WTC11 (cell line): ENCODE measurements at regions not wholly inside any gene's neighbourhood (a gene's known extent, or its start where the extent isn't known, plus 50 kb on each side); places are given as distances from the start of the nearest gene placed in this dataset.

Experiments used
- ATAC-seq: fragments of 200-7000 bp; cut with Tn5 transposase; 2 replicates; pipeline ENCODE4 v1.10.0; 2021; ENCODE audit warnings: mild to moderate bottlenecking, moderate library complexity
- CTCF ChIA-PET: fragments of 300-600 bp; sonication (Branson Sonifier 250); formaldehyde crosslinking; loops from one replicate; lab custom pipeline; 2021; ENCODE audit warnings: antibody characterized with exemption; lab: Charles Lee
- POLR2A ChIA-PET: fragments of 350-600 bp; sonication (Branson Sonifier 250); formaldehyde crosslinking; loops from one replicate; lab custom pipeline; 2021; ENCODE audit warnings: antibody characterized with exemption; lab: Charles Lee
- DNase-seq: peaks from one replicate; pipeline ENCODE4 v3.0.0; 2021; ENCODE audit warnings: low spot score
- H3K27ac Mint-ChIP-seq: 2 replicates; pipeline ENCODE4 v1.8.0; 2021; ENCODE audit warnings: mixed read lengths
- H3K27me3 Mint-ChIP-seq: 2 replicates; pipeline ENCODE4 v1.8.0; 2021; ENCODE audit warnings: low read depth, mild to moderate bottlenecking, moderate library complexity, mixed read lengths
- H3K36me3 Mint-ChIP-seq: 2 replicates; pipeline ENCODE4 v1.8.0; 2021; ENCODE audit warnings: mixed read lengths
- H3K4me1 Mint-ChIP-seq: 2 replicates; pipeline ENCODE4 v1.8.0; 2022; ENCODE audit warnings: mixed read lengths
- H3K4me3 Mint-ChIP-seq: 2 replicates; pipeline ENCODE4 v1.8.0; 2021; ENCODE audit warnings: mild to moderate bottlenecking, moderate library complexity, mixed read lengths
- H3K9me3 Mint-ChIP-seq: 2 replicates; pipeline ENCODE4 v1.8.0; 2021; ENCODE audit warnings: mixed read lengths
- AFF4 ChIP-seq: sonication (generic); formaldehyde crosslinking; IDR thresholded peaks from 2 replicates; pipeline ENCODE4 v1.8.1; 2023; ENCODE audit warnings: mild to moderate bottlenecking, missing genetic modification reagents, borderline replicate concordance
- ATF2 ChIP-seq: sonication (generic); formaldehyde crosslinking; IDR thresholded peaks from 2 replicates; pipeline ENCODE4 v1.8.1; 2022; ENCODE audit warnings: low read depth, missing genetic modification reagents, borderline replicate concordance
- CBFB ChIP-seq: sonication (generic); formaldehyde crosslinking; IDR thresholded peaks from 2 replicates; pipeline ENCODE4 v1.8.1; 2022; ENCODE audit warnings: mild to moderate bottlenecking, low read depth, missing genetic modification reagents
- CTCF ChIP-seq: fragments of 200-600 bp; IDR thresholded peaks from 2 replicates; pipeline ENCODE4 v1.8.0; 2022; ENCODE audit warnings: antibody characterized with exemption
- ETV6 ChIP-seq: sonication (generic); formaldehyde crosslinking; IDR thresholded peaks from 2 replicates; pipeline ENCODE4 v1.8.1; 2022; ENCODE audit warnings: mild to moderate bottlenecking, missing genetic modification reagents
- FOXK1 ChIP-seq: sonication (generic); formaldehyde crosslinking; IDR thresholded peaks from 2 replicates; pipeline ENCODE4 v1.8.0; 2022; ENCODE audit warnings: mild to moderate bottlenecking, moderate library complexity, missing genetic modification reagents
- MYBL2 ChIP-seq: sonication (generic); formaldehyde crosslinking; IDR thresholded peaks from 2 replicates; pipeline ENCODE4 v1.8.1; 2023; ENCODE audit warnings: mild to moderate bottlenecking, moderate library complexity, missing genetic modification reagents
- OVOL2 ChIP-seq: fragments of 250-450 bp; sonication (Bioruptor Pico); IDR thresholded peaks from 2 replicates; pipeline ENCODE4 v1.9.0; 2021; ENCODE audit warnings: mild to moderate bottlenecking, borderline replicate concordance
- RELA ChIP-seq: sonication (generic); formaldehyde crosslinking; IDR thresholded peaks from 2 replicates; pipeline ENCODE4 v1.8.1; 2022; ENCODE audit warnings: missing genetic modification reagents, mild to moderate bottlenecking, borderline replicate concordance
- TEAD4 ChIP-seq: sonication (generic); formaldehyde crosslinking; IDR thresholded peaks from 2 replicates; pipeline ENCODE4 v1.8.0; 2022; ENCODE audit warnings: mild to moderate bottlenecking, missing genetic modification reagents
- USF1 ChIP-seq: sonication (generic); formaldehyde crosslinking; IDR thresholded peaks from 2 replicates; pipeline ENCODE4 v1.8.0; 2022; ENCODE audit warnings: mild to moderate bottlenecking, missing genetic modification reagents
- ZNF219 ChIP-seq: sonication (generic); formaldehyde crosslinking; IDR thresholded peaks from 2 replicates; pipeline ENCODE4 v1.8.0; 2023; ENCODE audit warnings: missing genetic modification reagents, mild to moderate bottlenecking, borderline replicate concordance
- ZNF317 ChIP-seq: sonication (generic); formaldehyde crosslinking; IDR thresholded peaks from 2 replicates; pipeline ENCODE4 v1.8.1; 2023; ENCODE audit warnings: low read depth, mild to moderate bottlenecking, moderate library complexity, missing genetic modification reagents, borderline replicate concordance
- ZNF512 ChIP-seq: sonication (generic); formaldehyde crosslinking; IDR thresholded peaks from 2 replicates; pipeline ENCODE4 v1.8.1; 2022; ENCODE audit warnings: missing genetic modification reagents, borderline replicate concordance
- ZNF532 ChIP-seq: fragments of 250-450 bp; sonication (Bioruptor Pico); IDR thresholded peaks from 2 replicates; pipeline ENCODE4 v1.9.0; 2021; ENCODE audit warnings: mild to moderate bottlenecking, borderline replicate concordance
- ZSCAN18 ChIP-seq: fragments of 250-450 bp; sonication (Bioruptor Pico); IDR thresholded peaks from 2 replicates; pipeline ENCODE4 v2.1.2; 2022; ENCODE audit warnings: mild to moderate bottlenecking, moderate library complexity

GRCh38 chr20:22954661-22955060 lies 80.5 kb upstream of the SSTR4 start:
- POLR2A ChIA-PET, result interaction anchor here (0.6 kb wide), 1 partner anchor 268 kb away, joined by 3 read pairs; no protein-coding TSS in a partner anchor
- H3K27ac Mint-ChIP-seq, result no peak overlapping the region
- no peaks in the 10 kb centered on the region for H3K36me3 Mint-ChIP-seq
- DNase-seq, result no peak
- TF ChIP-seq ZNF219 (no peak), CTCF (no peak), ZNF532 (CRISPR knock-in tag) (no peak), ZNF512 (no peak), ZNF317 (CRISPR knock-in tag) (no peak), MYBL2 (CRISPR knock-in tag) (no peak), ATF2 (CRISPR knock-in tag) (no peak), OVOL2 (CRISPR knock-in tag) (no peak), USF1 (no peak), RELA (no peak), AFF4 (CRISPR knock-in tag) (no peak), FOXK1 (no peak), TEAD4 (CRISPR knock-in tag) (no peak), ZSCAN18 (no peak), CBFB (no peak), ETV6 (no peak)
- no peak for ATAC-seq
- CTCF ChIA-PET, result interaction anchor here (0.7 to 1.1 kb wide), 3 partner anchors 20 to 641 kb away, joined by 3 to 5 read pairs (median 3); no protein-coding TSS in a partner anchor
- no peaks in the 10 kb centered on the region for H3K27me3 Mint-ChIP-seq
- no peaks in the 10 kb centered on the region for H3K9me3 Mint-ChIP-seq
- H3K4me1 Mint-ChIP-seq, result no peaks in the 10 kb centered on the region
- no peak overlapping the region for H3K4me3 Mint-ChIP-seq
